Lung (tissue), 11 donors: ENCODE measurements at regions not wholly inside any gene's neighbourhood (a gene's known extent, or its start where the extent isn't known, plus 50 kb on each side); places are given as distances from the start of the nearest gene placed in this dataset.

Experiments
- ATAC-seq: fragments of 200-7000 bp; cut with Tn5 transposase; one replicate; pipeline ENCODE4 v1.9.1; 2020; ENCODE audit warnings: moderate number of reproducible peaks; ENCODE audit not compliant: insufficient read depth, low FRiP score
- DNase-seq, 3 donors: peaks; one replicate each; pipeline ENCODE4 v3.0.0-alpha.2; 2013 to 2017
- H3K27ac ChIP-seq, 2 donors: one replicate each; pipeline ENCODE4 v1.5.1; 2013; ENCODE audit warnings: mild to moderate bottlenecking in 2 of 2, moderate library complexity in 2 of 2, control low read depth in 1 of 2, inconsistent platforms in 1 of 2, low read depth in 1 of 2, low read length in 1 of 2
- H3K27me3 ChIP-seq, 3 donors: one replicate each; pipeline ENCODE4 v1.5.1; 2013; ENCODE audit warnings: low read length in 2 of 3; ENCODE audit not compliant: control insufficient read depth in 3 of 3, insufficient read depth in 3 of 3
- H3K36me3 ChIP-seq, 4 donors: one replicate each; pipeline ENCODE4 v1.5.1; 2013; ENCODE audit warnings: low read length in 4 of 4, mild to moderate bottlenecking in 1 of 4, moderate library complexity in 1 of 4; ENCODE audit not compliant: control insufficient read depth in 4 of 4, insufficient read depth in 4 of 4
- H3K4me1 ChIP-seq, 5 donors: one replicate each; pipeline ENCODE4 v1.5.1; 2013; ENCODE audit warnings: low read length in 5 of 5, mild to moderate bottlenecking in 2 of 5, moderate library complexity in 1 of 5; ENCODE audit not compliant: control insufficient read depth in 5 of 5, insufficient read depth in 5 of 5
- H3K4me3 ChIP-seq: one replicate; pipeline ENCODE4 v1.5.1; 2013; ENCODE audit warnings: mild to moderate bottlenecking, control low read depth, moderate library complexity
- H3K9ac ChIP-seq, 2 donors: one replicate each; pipeline ENCODE4 v1.5.1; 2013; ENCODE audit warnings: low read length in 2 of 2, control low read depth in 1 of 2; ENCODE audit not compliant: insufficient read depth in 1 of 2
- H3K9me3 ChIP-seq, 4 donors: one replicate each; pipeline ENCODE4 v1.5.1; 2013; ENCODE audit warnings: low read length in 3 of 4, mild to moderate bottlenecking in 1 of 4, moderate library complexity in 1 of 4; ENCODE audit not compliant: control insufficient read depth in 4 of 4, insufficient read depth in 3 of 4
- CTCF ChIP-seq: IDR thresholded peaks from 2 replicates; pipeline ENCODE4 v1.5.1; 2012; ENCODE audit warnings: mild to moderate bottlenecking; ENCODE audit errors: control extremely low read depth, extremely low read depth
- WGBS, 2 donors: extraction: QIAGEN DNeasy Blood & Tissue Kit; methylation state at CpG; one replicate each; pipeline ENCODE4 v1.1.7; 2013; 5-methylcytosine and 5-hydroxymethylcytosine counted together
- donor health status: control.
- donor health status: control.
- donor health status: Bipolar disorder and iron deficiency.
- donor health status: healthy.
- donor health status: DM: yes; HTN: yes; CAD: no.

- no peak for TF ChIP-seq CTCF
- Histone ChIP-seq H3K27ac (no peak overlapping the region), H3K9me3 (no peaks in the 10 kb centered on the region), H3K36me3 (no peaks in the 10 kb centered on the region), H3K9ac (no peak overlapping the region), H3K4me1 (no peaks in the 10 kb centered on the region), H3K4me3 (no peak overlapping the region), H3K27me3 (no peaks in the 10 kb centered on the region)
- DNase-seq, result no peak
- WGBS, 2 donors, result 64 to 69% methylated on average over 4 of the region's 4 CpGs
- ATAC-seq, result no peak
Observed at GRCh38 chr4:35237924-35238323, 1006.4 kb downstream of the ARAP2 start.

GRCh38 chr4:35238793-35239192, 1005.5 kb downstream of the ARAP2 start:
- no peak overlapping the region for H3K27ac ChIP-seq
- no peak for TF ChIP-seq CTCF
- no peaks in the 10 kb centered on the region for H3K27me3 ChIP-seq
- H3K9me3 ChIP-seq, result no peaks in the 10 kb centered on the region
- no peak overlapping the region for H3K4me3 ChIP-seq
- DNase-seq, result no peak
- no peak for ATAC-seq
- no peak overlapping the region for H3K9ac ChIP-seq
- H3K4me1 ChIP-seq, result no peaks in the 10 kb centered on the region
- H3K36me3 ChIP-seq, result no peaks in the 10 kb centered on the region

GRCh38 chr4:35246493-35246892, 997.8 kb downstream of the ARAP2 start:
- Histone ChIP-seq H3K4me3 (no peak overlapping the region), H3K27me3 (no peaks in the 10 kb centered on the region), H3K9ac (no peak overlapping the region), H3K27ac (no peak overlapping the region), H3K36me3 (no peaks in the 10 kb centered on the region), H3K4me1 (no peaks in the 10 kb centered on the region), H3K9me3 (no peaks in the 10 kb centered on the region)
- no peak for ATAC-seq
- 95 to 96% methylated on average over 1 of the region's 1 CpG for WGBS, 2 donors
- no peak for DNase-seq
- TF ChIP-seq CTCF, result no peak

- ATAC-seq, result no peak
- TF ChIP-seq CTCF, result no peak
- no peak overlapping the region for H3K4me3 ChIP-seq
- no peaks in the 10 kb centered on the region for H3K27me3 ChIP-seq
- DNase-seq, result no peak
- no peak overlapping the region for H3K9ac ChIP-seq
- H3K4me1 ChIP-seq, result no peaks in the 10 kb centered on the region
- no peaks in the 10 kb centered on the region for H3K9me3 ChIP-seq
- no peak overlapping the region for H3K27ac ChIP-seq
- 28 to 30% methylated on average over 3 of the region's 3 CpGs for WGBS, 2 donors
- H3K36me3 ChIP-seq, result no peaks in the 10 kb centered on the region
Observed at GRCh38 chr4:35247047-35247446, 997.3 kb downstream of the ARAP2 start.
